ENCODE measurements at regions not wholly inside any gene's neighbourhood (a gene's known extent, or its start where the extent isn't known, plus 50 kb on each side); places are given as distances from the start of the nearest gene placed in this dataset.

GRCh38 chr4:71214578-71214977 is 124.2 kb upstream of the SLC4A4 start:
- H3K9me3 ChIP-seq (replicated peaks; ENCODE audit: control insufficient read depth, insufficient read depth, low read length): no peaks in the 10 kb centered on the region
- no peaks in the 10 kb centered on the region for H4K20me1 ChIP-seq (ENCODE audit: control insufficient read depth, insufficient read depth)
- no peak overlapping the region for H3K4me2 ChIP-seq (ENCODE audit: control insufficient read depth, insufficient read depth)
- in situ Hi-C loops (cut with MboI) (no loop called here), intact Hi-C loops (cut with micrococcal nuclease; ENCODE audit: unreplicated experiment) (no loop called here)
- no peak overlapping the region for H3K9ac ChIP-seq (ENCODE audit: control insufficient read depth, insufficient read depth, low read length)
- H3K4me3 ChIP-seq: no peak overlapping the region
- BruUV-seq (replicated peaks): no TSS peak
- ATAC-seq (no peak), FAIRE-seq (no peak), DNase-seq (ENCODE audit: low read depth, low spot score) (no peak)
- H3K36me3 ChIP-seq (ENCODE audit: control insufficient read depth in 2 of 2, insufficient read depth in 2 of 2, low read length in 1 of 2): no peaks in the 10 kb centered on the region
- H3K27me3 ChIP-seq (replicated peaks in 1 of 2; ENCODE audit: control insufficient read depth in 2 of 2, insufficient read depth in 2 of 2, low read length in 1 of 2): no peaks in the 10 kb centered on the region; a peak in 1 of 4 replicates
- POLR2A ChIA-PET: no interaction called here
- no peaks in the 10 kb centered on the region for H3K79me2 ChIP-seq (ENCODE audit: control insufficient read depth, insufficient read depth, low read length)
- RAD21 ChIA-PET (ENCODE audit: unreplicated experiment): no interaction called here
- no peak overlapping the region for H2AFZ ChIP-seq (ENCODE audit: control insufficient read depth, low read depth, low read length)
- no peaks in the 10 kb centered on the region for H3K4me1 ChIP-seq (ENCODE audit: control insufficient read depth, insufficient read depth, low read length)
- CTCF ChIA-PET: no interaction called here
- no peak overlapping the region for H3K27ac ChIP-seq (ENCODE audit: control insufficient read depth, insufficient read depth)
- SMC1A ChIA-PET (ENCODE audit: uncharacterized antibody, unreplicated experiment): no interaction called here
- TF ChIP-seq MEF2B (IDR thresholded peaks at IDR 0.05; ENCODE audit: partially characterized antibody, poor library complexity, severe bottlenecking) (no peak), KAT2A (conservative IDR thresholded peaks at IDR 0.05; ENCODE audit: control insufficient read depth, low read depth, low read length) (no peak), ZNF384 (IDR thresholded peaks at IDR 0.05; ENCODE audit: borderline replicate concordance, low read depth, low read length) (no peak), CBX3 (IDR thresholded peaks at IDR 0.05; ENCODE audit: borderline replicate concordance, low read depth) (no peak), RUNX3 (IDR thresholded peaks at IDR 0.05; ENCODE audit: low read length) (no peak), NFIC (IDR thresholded peaks at IDR 0.05; ENCODE audit: low read depth, low read length) (no peak), ZBTB4 (CRISPR knock-in tag; IDR thresholded peaks at IDR 0.05) (no peak), SRF (IDR thresholded peaks at IDR 0.05; ENCODE audit: low read depth in 2 of 2, low read length in 2 of 2) (no peak), NFYB (IDR thresholded peaks at IDR 0.05; ENCODE audit: insufficient read depth, low read depth, low read length) (no peak), RELA (IDR thresholded peaks at IDR 0.05; ENCODE audit: borderline replicate concordance, partially characterized antibody) (no peak), PBX3 (IDR thresholded peaks at IDR 0.05; ENCODE audit: insufficient replicate concordance, low read depth, low read length) (no peak), POU2F2 (IDR thresholded peaks at IDR 0.05; ENCODE audit: borderline replicate concordance, low read depth, low read length) (no peak), FOS (IDR thresholded peaks at IDR 0.05; ENCODE audit: borderline replicate concordance, extremely low read depth, insufficient read length) (no peak), ZNF217 (IDR thresholded peaks at IDR 0.05) (no peak), TAF1 (IDR thresholded peaks at IDR 0.05; ENCODE audit: borderline replicate concordance, low read depth, low read length) (no peak), ZNF274 (IDR thresholded peaks at IDR 0.05; ENCODE audit: insufficient read depth, insufficient read length) (no peak), EZH2 (IDR thresholded peaks at IDR 0.05; ENCODE audit: borderline replicate concordance, control insufficient read depth, low read depth, low read length) (no peak), NKRF (conservative IDR thresholded peaks at IDR 0.05) (no peak), NFYA (IDR thresholded peaks at IDR 0.05; ENCODE audit: borderline replicate concordance, low read depth, low read length) (no peak)
